ENCODE measurements at regions not wholly inside any gene's neighbourhood (a gene's known extent, or its start where the extent isn't known, plus 50 kb on each side); places are given as distances from the start of the nearest gene placed in this dataset.

- Histone ChIP-seq H3K36me3 (no peaks in the 10 kb centered on the region), H3K4me1 (no peaks in the 10 kb centered on the region), H3K4me3 (no peak overlapping the region), H3K27ac (no peak overlapping the region), H3K27me3 (no peaks in the 10 kb centered on the region), H3K9me3 (no peaks in the 10 kb centered on the region)
- DNase-seq = no peak
- TF ChIP-seq CTCF (IDR thresholded peaks at IDR 0.05) (no peak), POLR2A (IDR thresholded peaks at IDR 0.05) (no peak)
Measured at GRCh38 chr13:76329866-76330580, 556.2 kb downstream of the KCTD12 start.

GRCh38 chr13:76329004-76329403, 557.2 kb downstream of the KCTD12 start:
- no peak for DNase-seq
- no peaks in the 10 kb centered on the region for H3K36me3 ChIP-seq
- H3K4me1 ChIP-seq = no peaks in the 10 kb centered on the region
- H3K27ac ChIP-seq = no peak overlapping the region
- TF ChIP-seq CTCF (IDR thresholded peaks at IDR 0.05) (no peak), POLR2A (IDR thresholded peaks at IDR 0.05) (no peak)
- H3K4me3 ChIP-seq = no peak overlapping the region
- H3K9me3 ChIP-seq = no peaks in the 10 kb centered on the region
- H3K27me3 ChIP-seq = no peaks in the 10 kb centered on the region

GRCh38 chr13:76326343-76326742, 559.9 kb downstream of the KCTD12 start:
- H3K4me3 ChIP-seq = no peak overlapping the region
- H3K27me3 ChIP-seq = no peaks in the 10 kb centered on the region
- H3K4me1 ChIP-seq = no peaks in the 10 kb centered on the region
- TF ChIP-seq POLR2A (IDR thresholded peaks at IDR 0.05) (no peak), CTCF (IDR thresholded peaks at IDR 0.05) (no peak)
- no peaks in the 10 kb centered on the region for H3K9me3 ChIP-seq
- no peak overlapping the region for H3K27ac ChIP-seq
- no peak for DNase-seq
- H3K36me3 ChIP-seq = no peaks in the 10 kb centered on the region

- H3K9me3 ChIP-seq = no peaks in the 10 kb centered on the region
- DNase-seq = no peak
- TF ChIP-seq CTCF (IDR thresholded peaks at IDR 0.05) (no peak), POLR2A (IDR thresholded peaks at IDR 0.05) (no peak)
- no peaks in the 10 kb centered on the region for H3K4me1 ChIP-seq
- H3K27me3 ChIP-seq = no peaks in the 10 kb centered on the region
- H3K27ac ChIP-seq = no peak overlapping the region
- no peak overlapping the region for H3K4me3 ChIP-seq
- no peaks in the 10 kb centered on the region for H3K36me3 ChIP-seq
Measured at GRCh38 chr13:76319921-76320320, 566.3 kb downstream of the KCTD12 start.

GRCh38 chr13:76316998-76317527, 569.1 kb downstream of the KCTD12 start:
- no peak for TF ChIP-seq CTCF (IDR thresholded peaks at IDR 0.05)
- no peak for TF ChIP-seq POLR2A (IDR thresholded peaks at IDR 0.05)
- no peak for DNase-seq

More at GRCh38 chr13:76316998-76317527, 569.1 kb downstream of the KCTD12 start:
- Histone ChIP-seq H3K9me3 (no peaks in the 10 kb centered on the region), H3K36me3 (no peaks in the 10 kb centered on the region), H3K27ac (no peak overlapping the region), H3K27me3 (no peaks in the 10 kb centered on the region), H3K4me1 (no peaks in the 10 kb centered on the region), H3K4me3 (no peak overlapping the region)

Measured in Peyer's patch (tissue), 4 donors.